Small intestine (tissue), 7 donors: ENCODE measurements at regions not wholly inside any gene's neighbourhood (a gene's known extent, or its start where the extent isn't known, plus 50 kb on each side); places are given as distances from the start of the nearest gene placed in this dataset.

Experiments used
- DNase-seq, 2 donors: peaks; one replicate each; pipeline versions ENCODE4 v3.0.0 to v3.0.0-alpha.2; 2013
- FAIRE-seq: peaks from 2 replicates; lab custom pipeline; 2012; peaks lifted over from hg19 to GRCh38; lab: Jason Lieb, UNC
- H3K27ac ChIP-seq, 3 donors: one replicate each; pipeline ENCODE4 v1.5.1; 2013; ENCODE audit warnings: low read length in 2 of 3, mild to moderate bottlenecking in 2 of 3, control low read depth in 1 of 3, inconsistent platforms in 1 of 3, low read depth in 1 of 3, moderate library complexity in 1 of 3
- H3K27me3 ChIP-seq, 3 donors: one replicate each; pipeline ENCODE4 v1.6.1; 2013; ENCODE audit warnings: low read length in 3 of 3, inconsistent platforms in 1 of 3; ENCODE audit not compliant: control insufficient read depth in 3 of 3, insufficient read depth in 3 of 3
- H3K36me3 ChIP-seq, 3 donors: one replicate each; pipeline ENCODE4 v1.6.1; 2013; ENCODE audit warnings: low read length in 3 of 3, inconsistent platforms in 1 of 3, low read depth in 1 of 3, mild to moderate bottlenecking in 1 of 3, moderate library complexity in 1 of 3; ENCODE audit not compliant: control insufficient read depth in 3 of 3, insufficient read depth in 2 of 3
- H3K4me1 ChIP-seq, 3 donors: one replicate each; pipeline ENCODE4 v1.6.1; 2013; ENCODE audit warnings: low read length in 2 of 3, inconsistent platforms in 1 of 3, low read depth in 1 of 3, mild to moderate bottlenecking in 1 of 3, moderate library complexity in 1 of 3; ENCODE audit not compliant: control insufficient read depth in 3 of 3, insufficient read depth in 2 of 3
- H3K4me3 ChIP-seq, 3 donors: one replicate each; pipeline ENCODE4 v1.5.1; 2013; ENCODE audit warnings: low read length in 3 of 3, control low read depth in 1 of 3, inconsistent platforms in 1 of 3, low read depth in 1 of 3, mild to moderate bottlenecking in 1 of 3, moderate library complexity in 1 of 3
- H3K9me3 ChIP-seq, 2 donors: one replicate each; pipeline ENCODE4 v1.6.1; 2013; ENCODE audit warnings: low read depth in 1 of 2, low read length in 1 of 2; ENCODE audit not compliant: control insufficient read depth in 2 of 2, insufficient read depth in 1 of 2
- WGBS, 3 donors: extraction: QIAGEN DNeasy Blood & Tissue Kit; methylation state at CpG; one replicate each; pipeline ENCODE4 v1.1.7; 2013; 5-methylcytosine and 5-hydroxymethylcytosine counted together
- donor health status: healthy with polysubstance abuse.
- donor health status: control.
- donor health status: control.
- donor health status: Bipolar disorder and iron deficiency.
- donor health status: healthy.

GRCh38 chr2:219844401-219845091 lies 217.1 kb downstream of the SLC4A3 start:
- 51 to 63% (median 61%) methylated on average over 7 of the region's 7 CpGs for WGBS, 3 donors
- no peaks in the 10 kb centered on the region for H3K27me3 ChIP-seq
- no peak overlapping the region for H3K27ac ChIP-seq
- FAIRE-seq (no peak), DNase-seq (no peak)
- H3K4me3 ChIP-seq: no peak overlapping the region
- no peaks in the 10 kb centered on the region for H3K9me3 ChIP-seq
- H3K4me1 ChIP-seq: no peaks in the 10 kb centered on the region
- H3K36me3 ChIP-seq: no peaks in the 10 kb centered on the region

GRCh38 chr2:219848882-219849281 lies 221.5 kb downstream of the SLC4A3 start:
- Histone ChIP-seq H3K36me3 (no peaks in the 10 kb centered on the region), H3K27me3 (peaks cover 0 to 3% (median 0%) of the 10 kb centered on the region in 3 donors), H3K9me3 (no peaks in the 10 kb centered on the region), H3K4me1 (no peaks in the 10 kb centered on the region), H3K4me3 (no peak overlapping the region), H3K27ac (no peak overlapping the region)
- 76 to 91% (median 90%) methylated on average over 3 of the region's 3 CpGs for WGBS, 3 donors
- DNase-seq (no peak), FAIRE-seq (no peak)

GRCh38 chr2:219851169-219851568 lies 223.7 kb downstream of the SLC4A3 start:
- peaks cover 0 to 3% (median 0%) of the 10 kb centered on the region in 3 donors for H3K27me3 ChIP-seq
- peaks cover 0 to 3% of the 10 kb centered on the region in 2 donors for H3K9me3 ChIP-seq
- no peak overlapping the region for H3K27ac ChIP-seq
- H3K36me3 ChIP-seq: no peaks in the 10 kb centered on the region
- FAIRE-seq: no peak
- WGBS, 3 donors: 55 to 64% (median 57%) methylated on average over 6 of the region's 6 CpGs
- no peaks in the 10 kb centered on the region for H3K4me1 ChIP-seq
- H3K4me3 ChIP-seq: no peak overlapping the region
- DNase-seq: no peak

GRCh38 chr2:219851801-219852481 lies 224.5 kb downstream of the SLC4A3 start:
- WGBS, 3 donors: 32 to 56% (median 50%) methylated on average over 22 of the region's 22 CpGs

GRCh38 chr2:219852626-219853025 lies 225.2 kb downstream of the SLC4A3 start:
- DNase-seq (no peak), FAIRE-seq (no peak)
- H3K27ac ChIP-seq: no peak overlapping the region
- peaks cover 0 to 3% (median 0%) of the 10 kb centered on the region in 3 donors for H3K27me3 ChIP-seq
- 56 to 78% (median 72%) methylated on average over 12 of the region's 12 CpGs for WGBS, 3 donors
- H3K4me1 ChIP-seq: no peaks in the 10 kb centered on the region
- peaks cover 0 to 3% of the 10 kb centered on the region in 2 donors for H3K9me3 ChIP-seq
- H3K36me3 ChIP-seq: no peaks in the 10 kb centered on the region
- H3K4me3 ChIP-seq: no peak overlapping the region

More at GRCh38 chr2:219851801-219852481, 224.5 kb downstream of the SLC4A3 start:
- no peak overlapping the region for H3K27ac ChIP-seq
- peaks cover 0 to 3% of the 10 kb centered on the region in 2 donors for H3K9me3 ChIP-seq
- FAIRE-seq (no peak), DNase-seq (no peak)
- H3K4me1 ChIP-seq: no peaks in the 10 kb centered on the region
- H3K27me3 ChIP-seq: peaks cover 0 to 3% (median 0%) of the 10 kb centered on the region in 3 donors
- H3K36me3 ChIP-seq: no peaks in the 10 kb centered on the region
- H3K4me3 ChIP-seq: no peak overlapping the region

GRCh38 chr2:219856602-219857001 lies 229.2 kb downstream of the SLC4A3 start:
- DNase-seq: no peak
- Histone ChIP-seq H3K27me3 (peaks cover 0 to 3% (median 0%) of the 10 kb centered on the region in 3 donors), H3K36me3 (no peaks in the 10 kb centered on the region), H3K27ac (no peak overlapping the region), H3K4me3 (no peak overlapping the region), H3K9me3 (peaks cover 0 to 3% of the 10 kb centered on the region in 2 donors), H3K4me1 (no peaks in the 10 kb centered on the region)
- FAIRE-seq: no peak
- 64 to 78% (median 75%) methylated on average over 3 of the region's 3 CpGs for WGBS, 3 donors

- Histone ChIP-seq H3K4me1 (no peaks in the 10 kb centered on the region), H3K4me3 (no peak overlapping the region), H3K9me3 (peaks cover 0 to 3% of the 10 kb centered on the region in 2 donors), H3K27me3 (peaks cover 0 to 3% (median 0%) of the 10 kb centered on the region in 3 donors), H3K27ac (no peak overlapping the region), H3K36me3 (no peaks in the 10 kb centered on the region)
- WGBS, 3 donors: 71 to 91% (median 83%) methylated on average over 4 of the region's 4 CpGs
- DNase-seq: no peak
- FAIRE-seq: no peak
These were observed 230.3 kb downstream of the SLC4A3 start for GRCh38 chr2:219857751-219858150.

- Histone ChIP-seq H3K27me3 (no peaks in the 10 kb centered on the region), H3K36me3 (no peaks in the 10 kb centered on the region), H3K27ac (no peak overlapping the region), H3K9me3 (no peaks in the 10 kb centered on the region), H3K4me3 (no peak overlapping the region), H3K4me1 (no peaks in the 10 kb centered on the region)
- FAIRE-seq (no peak), DNase-seq (no peak)
- 84 to 91% (median 85%) methylated on average over 3 of the region's 3 CpGs for WGBS, 3 donors
These were observed 233.9 kb downstream of the SLC4A3 start for GRCh38 chr2:219861307-219861706.
